GM21825 (cell line): ENCODE measurements at regions not wholly inside any gene's neighbourhood (a gene's known extent, or its start where the extent isn't known, plus 50 kb on each side); places are given as distances from the start of the nearest gene placed in this dataset.

Experiments
- ATAC-seq: cut with Tn5 transposase; IDR thresholded peaks from one replicate; pipeline ENCODE4 v1.9.1; 2021; ENCODE audit warnings: mild to moderate bottlenecking, moderate library complexity; ENCODE audit not compliant: unreplicated experiment

DNA sequence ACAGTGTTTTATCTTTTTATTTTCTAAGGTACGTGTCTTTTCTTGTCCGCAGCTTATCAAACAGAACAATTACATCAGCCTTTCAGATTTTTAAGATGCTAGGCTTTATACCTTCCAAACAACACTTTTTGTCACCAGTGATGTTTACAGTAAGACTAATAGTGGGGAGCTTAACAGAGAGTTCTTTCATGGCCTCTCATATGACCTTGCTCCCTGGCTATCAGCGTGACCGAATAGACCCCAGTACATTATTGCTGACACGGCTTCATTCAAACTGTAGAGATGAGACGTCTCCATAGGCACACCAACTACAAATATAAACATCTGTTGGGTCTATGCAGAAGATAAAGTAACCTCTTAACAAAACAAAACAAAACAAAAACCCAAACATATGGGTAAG lies 477.6 kb upstream of the KCNMB2 start:
- no peak for ATAC-seq

DNA sequence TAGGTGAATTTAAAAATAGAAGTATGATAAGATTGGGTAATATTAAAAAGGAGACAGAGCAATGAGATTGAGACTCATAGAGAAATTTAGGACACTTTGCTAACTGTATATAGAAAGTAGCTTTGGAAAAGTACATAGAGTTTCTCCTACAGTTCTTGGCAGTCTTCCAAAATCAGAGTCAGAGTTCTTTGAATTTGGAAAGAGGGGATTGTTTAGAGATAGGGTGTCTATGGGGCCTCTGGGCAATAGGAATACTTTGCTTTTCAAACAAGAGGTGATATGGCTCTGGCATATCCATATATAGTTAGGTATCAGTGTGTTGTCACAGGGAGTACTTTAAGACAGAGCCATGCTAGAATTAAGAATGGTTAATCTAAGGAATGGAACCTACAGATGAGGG lies 477.1 kb upstream of the KCNMB2 start:
- ATAC-seq = no peak

DNA sequence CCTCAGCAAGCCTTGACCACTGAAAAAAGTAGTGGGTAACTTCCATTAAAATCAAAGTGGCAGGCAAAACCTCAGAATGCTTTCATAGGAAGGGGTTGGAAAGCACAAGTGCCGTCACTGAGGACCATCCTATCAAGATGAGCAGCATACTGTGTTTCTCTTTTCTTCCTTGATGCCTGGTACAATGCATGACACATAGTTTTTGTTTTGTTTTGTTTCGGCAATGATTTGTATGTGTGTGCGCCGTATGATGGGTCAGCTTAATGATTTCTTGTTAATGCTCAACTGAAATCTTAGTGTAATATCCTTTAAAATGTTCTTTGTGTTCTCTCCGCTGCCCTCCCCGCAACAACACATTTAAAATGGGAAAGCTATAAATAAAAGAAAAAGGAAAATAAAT lies 476.4 kb upstream of the KCNMB2 start:
- no peak for ATAC-seq

DNA sequence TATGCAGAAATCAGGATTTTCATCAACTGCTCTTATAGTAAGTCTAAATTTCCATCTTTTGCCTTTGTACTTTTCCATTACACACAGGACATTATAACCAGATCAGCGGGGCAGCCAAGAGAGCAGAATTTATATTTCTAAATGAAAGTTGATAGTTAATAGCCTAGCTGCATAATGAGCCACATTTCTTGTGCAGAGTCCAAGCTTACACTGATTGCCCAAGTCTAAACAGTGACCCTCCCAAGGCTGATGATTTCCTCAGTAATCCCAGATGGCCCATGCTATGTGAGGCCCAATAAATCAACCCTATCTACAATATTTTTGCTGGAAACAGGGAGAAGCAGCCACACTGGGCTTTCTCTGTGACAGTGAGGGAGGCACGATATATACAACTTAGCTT lies 475.8 kb upstream of the KCNMB2 start:
- no peak for ATAC-seq

DNA sequence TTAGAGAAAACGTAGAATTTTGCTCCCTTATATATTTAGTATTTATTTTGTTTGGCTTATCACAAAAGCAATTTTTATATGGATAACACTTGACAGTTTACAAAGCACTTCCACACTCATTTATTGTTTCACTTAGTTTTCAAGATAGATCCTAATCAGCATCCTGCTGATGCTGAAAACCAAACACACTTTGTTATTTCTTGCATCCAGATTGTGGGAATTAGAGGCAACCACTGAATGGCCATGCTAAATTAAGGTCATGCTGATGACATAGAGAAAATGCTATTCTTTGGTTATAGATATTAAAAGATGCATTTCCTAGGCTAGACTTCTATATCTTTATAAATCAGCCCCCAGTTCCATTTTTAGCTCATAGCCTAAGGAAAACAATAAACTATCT lies 474.1 kb upstream of the KCNMB2 start:
- ATAC-seq = no peak

DNA sequence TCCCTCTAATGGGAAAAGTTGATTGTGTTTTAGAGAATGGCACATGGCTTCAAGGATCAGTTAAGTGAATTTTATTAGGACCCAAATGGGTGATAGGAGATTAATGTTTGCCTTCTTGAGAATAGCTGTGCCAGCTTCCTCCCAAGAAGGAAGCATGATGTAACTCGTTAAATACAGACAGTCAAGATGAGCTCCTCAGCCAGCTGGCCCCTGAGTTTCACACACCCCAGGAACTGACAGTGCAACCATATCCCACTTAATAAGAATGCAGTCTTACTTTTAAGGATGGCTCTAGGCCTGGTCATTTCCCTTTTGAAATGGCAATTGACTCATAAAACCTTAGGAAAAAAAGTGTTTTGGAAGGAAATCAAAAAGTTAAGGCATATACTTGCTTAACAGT lies 472.8 kb upstream of the KCNMB2 start:
- ATAC-seq = no peak

DNA sequence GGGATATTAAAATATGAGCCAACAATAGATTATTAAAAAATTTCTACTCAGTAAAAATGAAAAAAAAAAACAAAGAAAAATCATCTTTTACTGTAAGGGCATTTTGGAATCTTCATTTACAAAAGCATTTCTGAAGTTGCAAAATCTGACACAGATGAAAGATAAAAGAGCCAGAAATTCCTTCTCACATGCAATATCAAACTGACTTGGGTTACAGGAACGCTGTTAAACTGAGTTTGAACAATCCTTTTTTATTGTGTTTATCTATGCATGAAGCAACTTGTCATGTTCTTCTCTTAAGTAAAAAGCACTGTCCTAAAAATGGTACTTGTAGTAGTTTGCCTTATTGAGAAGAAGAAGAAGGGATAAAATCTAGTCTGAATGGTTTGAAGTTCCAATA lies 468.5 kb upstream of the KCNMB2 start:
- ATAC-seq = no peak

DNA sequence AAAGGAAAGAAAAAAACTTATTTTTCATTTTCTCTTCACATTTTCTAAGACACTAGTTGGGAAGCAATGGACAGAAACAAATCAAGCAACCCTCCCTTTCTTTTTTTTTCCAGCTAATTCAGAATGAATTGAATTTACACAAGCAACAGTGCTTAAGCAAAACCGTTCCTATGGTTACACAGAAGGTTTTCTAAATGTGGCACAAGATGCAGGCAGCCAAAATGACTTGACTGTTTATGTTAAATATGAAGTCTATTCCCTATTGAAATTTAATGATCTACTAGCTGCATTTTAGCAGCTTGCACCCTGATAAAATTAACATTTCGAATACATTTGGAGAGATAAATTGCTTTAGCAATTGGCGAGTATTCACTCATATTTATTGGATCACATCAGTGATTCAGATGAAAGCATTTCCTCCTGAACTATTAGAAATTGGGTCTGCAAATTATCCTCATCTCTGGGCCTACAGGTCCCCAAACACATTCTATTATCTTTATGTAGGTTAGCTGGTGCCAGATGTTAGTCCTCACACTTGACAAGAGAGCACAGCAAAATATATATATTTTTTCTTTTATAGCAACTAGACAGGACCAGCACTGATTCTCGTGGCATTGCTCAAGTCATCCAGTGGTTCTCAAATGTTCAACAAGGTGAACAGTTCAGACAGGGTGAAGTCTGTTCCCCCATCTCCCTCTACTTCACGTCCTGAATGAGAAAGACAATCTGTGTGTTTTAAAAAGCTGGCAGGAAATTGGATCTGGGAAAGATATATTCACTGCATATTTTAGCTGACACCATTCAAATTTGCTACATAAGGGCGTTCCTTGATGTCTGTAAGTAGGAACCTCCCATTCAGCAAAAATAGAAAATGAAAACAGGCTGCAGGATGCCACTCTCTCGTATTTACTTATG lies 463.6 kb upstream of the KCNMB2 start:
- ATAC-seq = no peak

DNA sequence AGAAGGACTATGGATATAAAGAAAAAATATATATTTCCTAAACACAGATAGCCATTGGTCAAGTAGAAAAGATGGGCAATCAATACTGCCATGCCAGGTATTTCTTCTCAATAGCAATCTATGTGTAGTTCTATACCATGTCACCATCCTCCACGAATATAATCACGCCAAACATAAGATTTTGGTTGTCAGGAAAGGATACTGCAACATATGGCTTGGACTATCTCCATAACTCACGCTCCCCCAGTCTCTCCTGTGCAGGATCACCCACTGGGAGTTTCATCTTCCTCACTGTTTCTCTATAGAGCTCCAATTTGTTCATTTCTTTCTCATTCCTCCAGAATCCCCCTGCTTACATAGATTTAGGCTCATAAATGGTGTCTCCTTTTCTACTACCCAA lies 462.9 kb upstream of the KCNMB2 start:
- no peak for ATAC-seq

DNA sequence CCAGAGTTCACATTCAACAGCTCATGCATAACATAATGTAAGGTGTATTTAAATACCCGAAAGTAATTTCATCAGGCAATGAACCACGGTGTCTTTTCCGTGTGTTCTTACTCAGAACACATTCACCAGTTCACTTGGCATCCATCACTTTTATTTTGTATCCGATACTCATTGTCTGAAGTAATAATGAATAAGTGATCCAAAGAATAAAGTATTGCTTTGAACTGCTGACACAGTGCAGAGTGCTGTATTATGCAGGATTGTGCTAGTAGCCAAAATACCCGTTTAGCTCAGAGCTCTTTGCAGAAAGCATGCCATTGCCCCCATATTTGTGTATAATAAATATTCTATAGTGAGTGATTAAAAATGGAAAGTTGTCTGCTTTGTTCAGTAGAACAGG lies 460.9 kb upstream of the KCNMB2 start:
- ATAC-seq = no peak

DNA sequence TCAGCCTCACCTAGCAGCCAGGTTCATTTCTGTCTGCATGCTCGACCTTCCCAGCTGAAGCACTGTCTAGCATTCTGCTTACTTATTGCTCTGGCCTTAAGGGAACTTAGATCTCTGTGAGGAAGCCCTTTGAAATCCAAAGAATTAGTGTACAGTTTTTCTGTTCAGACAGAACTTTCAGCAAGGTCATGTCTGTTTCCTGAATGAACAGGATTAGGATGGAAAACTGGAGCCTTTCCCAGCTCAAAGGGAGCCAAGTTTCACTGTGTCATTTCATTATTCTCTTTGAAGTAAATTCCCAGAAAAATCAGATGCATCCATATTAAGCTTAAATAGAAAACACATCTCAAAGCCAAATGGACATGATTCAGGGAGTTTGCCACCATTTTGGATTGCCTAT lies 457.3 kb upstream of the KCNMB2 start:
- ATAC-seq = no peak

DNA sequence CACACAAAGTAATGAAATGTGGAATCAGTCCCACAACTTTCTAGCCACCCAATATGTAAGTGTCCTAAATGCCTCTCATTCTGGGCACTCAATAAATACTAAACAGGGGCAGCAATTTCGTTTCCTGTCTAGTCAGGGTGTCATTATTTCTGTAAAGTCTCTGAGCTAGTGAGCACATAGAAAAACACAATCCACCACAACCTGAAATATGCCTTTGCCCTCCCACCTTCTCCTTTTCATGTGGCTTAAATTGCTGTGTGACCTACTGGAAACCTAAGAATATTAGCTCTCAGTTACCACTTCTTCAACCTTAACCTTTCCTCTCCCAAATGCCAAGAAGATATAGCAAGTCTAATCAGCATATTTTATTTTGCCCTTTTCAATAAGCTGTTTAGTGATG lies 456.3 kb upstream of the KCNMB2 start:
- ATAC-seq = no peak

DNA sequence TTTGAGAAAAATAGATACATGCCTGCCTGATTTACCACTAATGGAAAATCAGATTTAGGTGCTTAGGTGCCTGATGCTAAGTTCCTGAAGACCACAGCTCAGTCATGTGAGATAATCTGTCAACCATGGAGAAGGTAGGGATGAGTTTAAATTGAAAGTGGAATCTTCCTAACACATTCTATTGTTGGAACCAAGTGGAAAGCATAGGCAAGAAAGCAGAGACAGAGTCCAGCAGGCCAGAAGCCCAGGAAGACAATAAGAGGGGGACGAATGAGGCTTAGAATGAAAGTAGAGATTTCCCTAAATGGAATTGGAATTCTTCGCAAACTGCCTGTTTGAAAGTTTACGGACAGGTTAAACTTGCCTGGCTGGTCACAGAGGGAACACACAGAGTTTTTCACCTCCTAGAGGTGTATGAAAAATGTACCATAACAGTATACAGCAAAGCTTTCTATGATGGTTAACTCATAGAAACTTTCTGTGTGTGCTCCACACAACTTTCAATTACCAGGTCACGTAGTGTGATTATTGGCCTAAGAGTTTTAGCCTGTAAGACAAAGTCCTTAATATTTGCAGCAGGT lies 453.8 kb upstream of the KCNMB2 start:
- no peak for ATAC-seq

DNA sequence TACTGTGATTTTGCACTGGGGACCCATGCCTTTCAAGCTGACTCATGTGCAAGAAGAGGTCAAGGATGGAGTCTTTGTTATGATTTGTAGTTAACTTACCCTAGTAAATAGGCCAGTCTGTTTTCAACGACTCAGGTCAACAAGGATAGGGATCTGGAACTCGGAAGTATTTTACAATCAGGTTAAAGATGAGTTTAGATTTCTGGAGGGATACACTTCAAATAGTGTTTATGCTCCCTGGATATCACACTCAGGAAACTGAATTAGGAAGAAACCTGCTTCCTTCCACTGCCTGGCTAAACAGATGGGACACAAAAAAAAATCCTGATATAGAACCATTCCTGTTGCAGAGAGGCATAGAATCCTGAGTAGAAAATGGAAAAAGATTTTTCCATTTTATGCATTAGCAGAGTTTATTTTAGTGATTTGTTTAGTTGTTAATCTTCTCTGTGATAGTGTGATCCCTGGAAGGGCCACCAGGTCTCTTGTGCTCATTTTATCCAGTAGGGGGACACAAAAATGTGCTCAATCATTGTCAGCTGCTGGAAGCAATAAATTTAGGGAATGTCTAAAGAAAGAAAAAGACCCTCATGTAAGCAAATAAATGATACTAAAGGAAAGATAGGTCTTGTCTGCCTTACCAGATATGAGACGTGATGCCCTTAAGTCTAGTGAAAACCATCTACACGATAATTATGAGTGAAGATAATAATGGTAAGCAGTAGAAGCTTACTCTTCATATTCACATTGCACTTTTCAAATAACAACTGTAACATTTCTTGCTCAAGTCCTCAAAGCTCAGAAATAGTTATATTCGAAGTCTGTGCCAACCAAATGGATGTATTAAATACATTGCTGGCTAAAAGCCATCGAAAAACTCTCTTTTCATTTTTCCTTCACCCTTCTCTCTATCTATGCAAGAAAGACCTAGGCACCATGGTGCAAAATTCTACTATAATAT lies 452.1 kb upstream of the KCNMB2 start:
- ATAC-seq = no peak

DNA sequence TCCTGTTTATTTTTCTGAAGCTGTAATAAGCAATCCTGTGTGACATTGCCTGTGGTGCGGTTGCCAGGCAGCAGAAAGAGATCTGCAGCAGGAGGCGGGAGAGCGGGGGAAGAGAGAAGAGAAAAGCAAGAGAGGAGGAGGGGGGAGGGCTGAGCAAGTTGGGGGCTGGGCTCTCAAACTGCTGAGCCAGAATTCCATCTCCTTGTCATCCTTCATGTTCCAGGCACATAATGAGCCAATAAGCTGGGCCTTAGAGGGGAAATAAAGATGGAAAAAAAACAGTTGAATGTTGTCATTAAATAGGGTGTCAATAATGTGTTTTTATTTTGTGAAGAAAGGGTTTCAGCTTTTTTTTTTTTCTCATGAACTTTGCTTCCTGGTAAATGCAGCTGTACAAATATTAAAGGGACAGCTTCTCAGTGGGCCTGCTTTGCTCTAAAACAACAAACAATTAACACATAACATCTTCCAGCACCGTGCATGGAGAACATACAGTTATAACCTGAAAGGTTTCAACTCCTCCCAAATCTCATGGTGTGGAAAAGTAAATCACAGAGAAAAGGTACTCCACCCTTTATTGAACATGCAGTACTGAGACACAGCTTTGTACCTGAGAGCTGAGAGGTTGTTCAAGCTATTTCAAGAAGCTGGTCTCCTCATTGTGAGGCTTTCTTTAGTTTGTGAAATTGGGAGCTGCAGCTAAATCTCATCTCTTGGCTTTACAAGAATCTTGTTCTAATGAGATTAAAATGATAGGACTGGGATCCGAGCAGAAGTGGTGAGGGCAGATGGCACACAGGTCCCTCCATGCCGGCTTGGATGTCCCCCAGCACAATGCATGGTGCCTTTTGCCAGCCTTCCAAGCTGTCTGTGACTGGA lies 451.1 kb upstream of the KCNMB2 start:
- ATAC-seq = no peak

DNA sequence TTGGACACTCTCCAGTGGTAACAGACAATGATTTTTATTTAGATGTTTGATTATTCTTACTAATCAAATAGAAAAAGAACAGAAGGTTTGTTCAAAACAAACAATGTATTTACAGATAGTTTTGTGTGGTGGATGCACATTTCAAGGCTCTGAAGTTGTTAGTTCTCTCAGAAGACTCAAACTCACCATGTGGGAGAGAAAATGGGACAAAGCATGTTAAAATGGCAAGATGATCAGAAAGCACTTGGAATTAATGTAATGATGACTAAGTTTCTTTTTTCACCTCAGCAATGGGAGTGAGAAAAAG lies 450.5 kb upstream of the KCNMB2 start:
- ATAC-seq = no peak

DNA sequence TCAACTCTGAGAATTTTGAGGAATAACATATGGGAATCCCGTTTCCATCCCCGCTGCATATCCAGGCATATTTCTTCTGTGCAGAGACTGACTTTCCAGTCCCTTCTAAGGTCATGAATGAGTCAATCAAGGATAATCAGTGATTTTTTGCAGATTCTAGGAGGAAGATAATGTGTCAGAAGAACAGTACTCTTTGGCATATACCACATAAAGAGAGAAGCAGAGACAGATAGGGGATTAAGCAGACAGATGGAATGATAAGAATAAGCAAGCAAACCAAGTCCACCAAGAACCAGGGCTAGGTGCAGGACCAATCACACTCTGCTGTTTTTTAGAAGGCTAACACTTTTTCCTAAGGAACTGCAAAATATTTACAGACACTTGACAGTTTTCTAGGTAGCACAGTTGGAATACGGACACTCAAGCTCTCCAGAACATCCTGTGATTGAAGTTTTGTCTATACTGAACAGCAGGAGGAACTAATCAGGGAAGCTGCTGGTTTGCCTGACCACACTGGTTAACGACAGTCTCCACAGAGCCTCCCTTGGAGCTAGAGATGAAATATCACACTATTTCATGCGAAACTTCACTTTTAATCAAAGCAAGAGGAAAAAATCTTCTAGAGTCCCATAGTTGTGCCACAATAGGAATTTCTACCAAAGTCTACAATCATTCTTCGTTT lies 450.0 kb upstream of the KCNMB2 start:
- ATAC-seq = no peak

DNA sequence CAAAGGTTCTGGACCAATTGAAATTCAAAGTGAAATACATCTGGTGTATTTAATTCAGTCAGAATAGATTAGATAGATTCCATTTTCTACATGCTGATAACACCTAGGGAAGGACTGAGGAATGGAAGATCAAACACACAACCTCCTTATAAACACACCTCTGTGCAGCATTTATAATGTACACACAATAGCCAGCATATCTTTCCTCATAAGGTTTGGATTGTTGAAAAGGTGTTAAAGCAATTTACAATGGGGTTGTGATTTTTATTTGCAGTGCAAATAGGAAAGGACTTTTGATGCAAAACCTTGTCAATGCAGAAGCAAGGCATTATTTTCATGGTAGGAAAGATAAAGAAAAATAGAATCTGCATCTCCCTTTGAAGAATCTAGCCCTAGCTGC lies 448.9 kb upstream of the KCNMB2 start:
- ATAC-seq = no peak

DNA sequence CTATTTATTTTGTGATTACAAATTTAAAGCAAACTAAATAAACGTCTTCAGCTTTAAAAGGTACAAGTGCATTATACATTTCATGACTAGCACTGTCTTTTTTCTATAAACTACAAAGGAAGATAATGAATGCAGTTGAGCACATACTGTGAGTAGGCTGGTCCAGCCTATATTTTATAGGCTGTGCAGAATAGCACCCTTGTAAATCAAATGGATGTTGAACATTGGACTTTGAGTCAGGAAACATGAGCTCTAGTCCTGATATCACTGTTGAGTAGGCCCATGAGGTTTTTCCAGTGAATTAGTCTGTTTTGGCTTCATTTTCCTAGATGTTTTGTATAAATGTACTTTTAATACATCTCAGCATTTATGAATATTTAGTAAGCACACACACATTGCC lies 447.3 kb upstream of the KCNMB2 start:
- ATAC-seq = no peak

DNA sequence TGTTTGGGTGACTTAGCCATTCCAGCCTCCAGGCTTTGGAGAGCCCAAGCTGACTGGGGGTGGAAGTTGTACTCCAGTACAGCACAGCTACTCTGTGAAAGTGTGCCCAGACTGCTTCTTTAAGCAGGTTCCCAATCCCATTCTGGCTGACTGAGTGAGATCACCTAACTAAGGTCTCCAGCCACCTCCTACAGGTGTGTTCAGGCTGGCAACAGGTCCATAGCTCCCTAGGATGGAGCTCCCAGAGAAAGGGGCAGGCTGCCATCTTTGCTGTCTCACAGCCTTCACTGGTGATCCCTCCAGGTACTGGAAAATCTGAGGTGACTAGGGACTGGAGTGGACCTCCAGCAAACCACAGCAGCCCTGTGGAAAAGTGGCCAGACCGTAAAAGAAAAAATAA lies 445.3 kb upstream of the KCNMB2 start:
- ATAC-seq = no peak
